H9 (cell line): ENCODE measurements at regions not wholly inside any gene's neighbourhood (a gene's known extent, or its start where the extent isn't known, plus 50 kb on each side); places are given as distances from the start of the nearest gene placed in this dataset.

Source experiments
- DNase-seq: peaks from one replicate; pipeline ENCODE4 v3.0.0-alpha.2; 2017
- H2AFZ ChIP-seq: one replicate; pipeline ENCODE4 v1.6.1; 2013; ENCODE audit warnings: mild to moderate bottlenecking, low read length, control low read depth, moderate library complexity
- H2AK5ac ChIP-seq: 2 replicates; pipeline ENCODE4 v1.6.1; 2013; ENCODE audit warnings: low read length, control low read depth, mixed read lengths; ENCODE audit not compliant: insufficient read length
- H2BK120ac ChIP-seq: one replicate; pipeline ENCODE4 v1.6.1; 2013; ENCODE audit warnings: low read depth, mild to moderate bottlenecking, low read length, control low read depth, inconsistent platforms; ENCODE audit not compliant: poor library complexity, severe bottlenecking
- H2BK12ac ChIP-seq: 2 replicates; pipeline ENCODE4 v1.6.1; 2013; ENCODE audit warnings: low read length, control low read depth, mixed read lengths, low read depth; ENCODE audit not compliant: insufficient read length
- H2BK15ac ChIP-seq: 2 replicates; pipeline ENCODE4 v1.6.1; 2013; ENCODE audit warnings: low read depth, low read length, control low read depth
- H2BK20ac ChIP-seq: one replicate; pipeline ENCODE4 v1.6.1; 2013; ENCODE audit warnings: low read depth, mild to moderate bottlenecking, low read length, control low read depth, inconsistent platforms; ENCODE audit not compliant: poor library complexity, severe bottlenecking
- H2BK5ac ChIP-seq: 2 replicates; pipeline ENCODE4 v1.6.1; 2013; ENCODE audit warnings: low read length, control low read depth, mixed read lengths; ENCODE audit not compliant: insufficient read length
- H3K14ac ChIP-seq: 2 replicates; pipeline ENCODE4 v1.6.1; 2013; ENCODE audit warnings: low read length, control low read depth; ENCODE audit not compliant: insufficient read depth
- H3K18ac ChIP-seq: 2 replicates; pipeline ENCODE4 v1.6.1; 2013; ENCODE audit warnings: low read depth, mild to moderate bottlenecking, mixed read lengths, low read length, control low read depth; ENCODE audit not compliant: insufficient read length
- H3K23ac ChIP-seq: 2 replicates; pipeline ENCODE4 v1.6.1; 2013; ENCODE audit warnings: low read length, control low read depth, mixed read lengths, low read depth; ENCODE audit not compliant: insufficient read length
- H3K23me2 ChIP-seq: 2 replicates; pipeline ENCODE4 v1.6.1; 2013; ENCODE audit warnings: low read depth, mild to moderate bottlenecking, mixed read lengths, low read length, control low read depth; ENCODE audit not compliant: insufficient read length, poor library complexity, severe bottlenecking
- H3K27ac ChIP-seq: 2 replicates; pipeline ENCODE4 v1.5.1; 2013; ENCODE audit warnings: low read length, control low read depth, mixed read lengths, low read depth; ENCODE audit not compliant: insufficient read length
- H3K27me3 ChIP-seq: 2 replicates; pipeline ENCODE4 v1.6.1; 2013; ENCODE audit warnings: low read length, control low read depth, inconsistent platforms; ENCODE audit not compliant: insufficient read depth
- H3K4ac ChIP-seq: 2 replicates; pipeline ENCODE4 v1.6.1; 2013; ENCODE audit warnings: low read depth, mild to moderate bottlenecking, control low read depth, inconsistent platforms, low read length, moderate library complexity
- H3K4me1 ChIP-seq: 2 replicates; pipeline ENCODE4 v1.6.1; 2013; ENCODE audit warnings: low read length, control low read depth, inconsistent platforms; ENCODE audit not compliant: insufficient read depth
- H3K4me2 ChIP-seq: 2 replicates; pipeline ENCODE4 v1.6.1; 2013; ENCODE audit warnings: low read length, control low read depth, mixed read lengths; ENCODE audit not compliant: insufficient read length, insufficient read depth
- H3K56ac ChIP-seq: 2 replicates; pipeline ENCODE4 v1.6.1; 2013; ENCODE audit warnings: low read depth, mild to moderate bottlenecking, mixed read lengths, low read length, control low read depth; ENCODE audit not compliant: insufficient read length
- H3K79me1 ChIP-seq: 2 replicates; pipeline ENCODE4 v1.6.1; 2013; ENCODE audit warnings: low read depth, mild to moderate bottlenecking, moderate library complexity, low read length, control low read depth, inconsistent platforms; ENCODE audit not compliant: insufficient read depth, poor library complexity, severe bottlenecking
- H3K79me2 ChIP-seq: 2 replicates; pipeline ENCODE4 v1.6.1; 2013; ENCODE audit warnings: low read length, control low read depth, inconsistent platforms; ENCODE audit not compliant: insufficient read depth
- H3K9ac ChIP-seq: 2 replicates; pipeline ENCODE4 v1.6.1; 2013; ENCODE audit warnings: low read length, control low read depth, mixed read lengths; ENCODE audit not compliant: insufficient read length; ENCODE audit errors: extremely low read depth
- H3K9me3 ChIP-seq: one replicate; pipeline ENCODE4 v1.6.1; 2013; ENCODE audit warnings: low read depth, low read length, inconsistent platforms; ENCODE audit not compliant: control insufficient read depth
- H3T11ph ChIP-seq: one replicate; pipeline ENCODE4 v1.6.1; 2013; ENCODE audit warnings: mild to moderate bottlenecking, low read length, control low read depth, inconsistent platforms
- H4K20me1 ChIP-seq: one replicate; pipeline ENCODE4 v1.6.1; 2013; ENCODE audit not compliant: control insufficient read depth, insufficient read length, insufficient read depth
- H4K5ac ChIP-seq: 2 replicates; pipeline ENCODE4 v1.6.1; 2013; ENCODE audit warnings: low read depth, mild to moderate bottlenecking, mixed read lengths, low read length, control low read depth; ENCODE audit not compliant: insufficient read length
- H4K8ac ChIP-seq: replicated peaks from 2 replicates; pipeline ENCODE4 v1.6.1; 2013; ENCODE audit warnings: low read length, control low read depth, mixed read lengths, low read depth; ENCODE audit not compliant: insufficient read length
- H4K91ac ChIP-seq: 2 replicates; pipeline ENCODE4 v1.6.1; 2013; ENCODE audit warnings: low read depth, mild to moderate bottlenecking, moderate library complexity, mixed read lengths, low read length, control low read depth; ENCODE audit not compliant: insufficient read length
- H3K27ac Mint-ChIP-seq, 3 experiments: 2 replicates in 2 of 3; 3 replicates in 1 of 3; pipeline ENCODE4 v1.8.0; 2020 to 2021; ENCODE audit warnings: mixed read lengths in 3 of 3, mild to moderate bottlenecking in 1 of 3, moderate library complexity in 1 of 3
- H3K27me3 Mint-ChIP-seq: 2 replicates; pipeline ENCODE4 v1.8.0; 2021; ENCODE audit warnings: low read depth, mild to moderate bottlenecking, moderate library complexity, mixed read lengths
- H3K36me3 Mint-ChIP-seq, 3 experiments: 2 replicates in 2 of 3; 3 replicates in 1 of 3; pipeline ENCODE4 v1.8.0; 2020 to 2021; ENCODE audit warnings: low read depth in 3 of 3, mixed read lengths in 3 of 3; ENCODE audit not compliant: insufficient read depth in 1 of 3
- H3K4me1 Mint-ChIP-seq, 2 experiments: 2 replicates each; pipeline ENCODE4 v1.8.0; 2020; ENCODE audit warnings: mixed read lengths in 2 of 2
- H3K4me3 Mint-ChIP-seq, 2 experiments: 2 replicates in 1 of 2; 3 replicates in 1 of 2; pipeline ENCODE4 v1.8.0; 2020 to 2021; ENCODE audit warnings: mild to moderate bottlenecking in 2 of 2, mixed read lengths in 2 of 2, moderate library complexity in 1 of 2
- H3K9me3 Mint-ChIP-seq, 2 experiments: 2 replicates in 1 of 2; 3 replicates in 1 of 2; pipeline ENCODE4 v1.8.0; 2020; ENCODE audit warnings: mild to moderate bottlenecking in 2 of 2, mixed read lengths in 2 of 2, moderate library complexity in 1 of 2
- CTCF ChIP-seq: fragments of 200-600 bp; sonication (generic); conservative IDR thresholded peaks from 3 replicates; pipeline ENCODE4 v1.8.0; 2021; ENCODE audit warnings: antibody characterized with exemption, mild to moderate bottlenecking
- WGBS: extraction: QIAGEN DNeasy Blood & Tissue Kit; methylation state at CpG from one replicate; pipeline ENCODE4 v1.1.7; 2013; ENCODE audit warnings: missing lambda C conversion rate, low lambda C conversion rate, mixed read lengths; ENCODE audit not compliant: insufficient read length; ENCODE audit errors: extremely low coverage; 5-methylcytosine and 5-hydroxymethylcytosine counted together

- H3K56ac ChIP-seq = no peak overlapping the region
- H2BK12ac ChIP-seq = no peak overlapping the region
- no peaks in the 10 kb centered on the region for H3K4me1 ChIP-seq
- H2BK20ac ChIP-seq = no peak overlapping the region
- H3T11ph ChIP-seq = no peak overlapping the region
- no CpG with 5 or more reads among the region's 1 CpG for WGBS
- no peak overlapping the region for H4K5ac ChIP-seq
- no peak overlapping the region for H3K4me3 Mint-ChIP-seq
- no peak overlapping the region for H3K27ac ChIP-seq
- H3K18ac ChIP-seq = no peak overlapping the region
- H2AFZ ChIP-seq = no peak overlapping the region
- H3K23ac ChIP-seq = no peak overlapping the region
- no peak overlapping the region for H3K4me2 ChIP-seq
- H2AK5ac ChIP-seq = no peak overlapping the region
- peaks cover 5 to 17% (median 7%) of the 10 kb centered on the region in 3 experiments; a peak in 6 of 7 replicates for H3K36me3 Mint-ChIP-seq
- H3K9me3 Mint-ChIP-seq = peaks cover 12% of the 10 kb centered on the region in 2 experiments
- no peak overlapping the region for H4K8ac ChIP-seq
- no peaks in the 10 kb centered on the region for H3K27me3 ChIP-seq
- H3K4ac ChIP-seq = no peak overlapping the region
- no peaks in the 10 kb centered on the region for H3K79me1 ChIP-seq
- no peak overlapping the region for H2BK5ac ChIP-seq
- no peak overlapping the region for H2BK120ac ChIP-seq
- no peak overlapping the region for H2BK15ac ChIP-seq
- H3K9ac ChIP-seq = no peak overlapping the region
- H3K27me3 Mint-ChIP-seq = no peaks in the 10 kb centered on the region
- no peak for TF ChIP-seq CTCF
- H3K79me2 ChIP-seq = no peaks in the 10 kb centered on the region
- no peak overlapping the region for H3K14ac ChIP-seq
- H3K27ac Mint-ChIP-seq = no peak overlapping the region
- no peaks in the 10 kb centered on the region for H4K20me1 ChIP-seq
- H3K9me3 ChIP-seq = no peaks in the 10 kb centered on the region
- H3K23me2 ChIP-seq = no peaks in the 10 kb centered on the region
- DNase-seq = no peak
- H4K91ac ChIP-seq = no peak overlapping the region
- peaks cover 6 to 14% of the 10 kb centered on the region in 2 experiments for H3K4me1 Mint-ChIP-seq
Measured at GRCh38 chr6:133693565-133693964, 195.3 kb upstream of the TCF21 start.
